G401.6 (cell line): ENCODE measurements at regions not wholly inside any gene's neighbourhood (a gene's known extent, or its start where the extent isn't known, plus 50 kb on each side); places are given as distances from the start of the nearest gene placed in this dataset.
"Not testable (repeated sequence)": the region's sequence is repeated elsewhere in the genome, so short reads cannot be mapped to it uniquely, and the experiment has no call there.

Experiments
- FAIRE-seq: peaks from 2 replicates; lab custom pipeline; 2012; peaks lifted over from hg19 to GRCh38; lab: Jason Lieb, UNC

- FAIRE-seq, result no peak
Observed at GRCh38 chr22:47515384-47516125, 753.1 kb downstream of the TBC1D22A start.

DNA sequence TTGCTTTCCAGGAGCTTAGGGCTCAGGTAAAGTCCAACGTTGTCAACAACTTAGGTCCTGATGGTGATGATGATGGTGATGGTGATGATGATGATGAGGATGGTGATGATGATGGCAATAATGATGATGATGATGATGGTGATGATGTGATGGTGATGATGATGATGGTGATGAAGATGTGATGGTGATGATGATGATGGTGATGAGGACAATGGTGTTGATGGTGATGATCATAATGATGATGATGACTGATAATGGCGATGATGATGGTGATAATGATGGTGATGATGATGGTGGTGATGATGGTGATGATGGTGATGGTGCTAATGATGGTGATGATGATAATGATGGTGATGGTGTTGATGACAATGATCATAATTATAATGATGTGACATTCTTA is 750.2 kb downstream of the TBC1D22A start:
- no peak for FAIRE-seq

GRCh38 chr22:47504962-47505361 is 742.5 kb downstream of the TBC1D22A start:
- FAIRE-seq, result no peak

DNA sequence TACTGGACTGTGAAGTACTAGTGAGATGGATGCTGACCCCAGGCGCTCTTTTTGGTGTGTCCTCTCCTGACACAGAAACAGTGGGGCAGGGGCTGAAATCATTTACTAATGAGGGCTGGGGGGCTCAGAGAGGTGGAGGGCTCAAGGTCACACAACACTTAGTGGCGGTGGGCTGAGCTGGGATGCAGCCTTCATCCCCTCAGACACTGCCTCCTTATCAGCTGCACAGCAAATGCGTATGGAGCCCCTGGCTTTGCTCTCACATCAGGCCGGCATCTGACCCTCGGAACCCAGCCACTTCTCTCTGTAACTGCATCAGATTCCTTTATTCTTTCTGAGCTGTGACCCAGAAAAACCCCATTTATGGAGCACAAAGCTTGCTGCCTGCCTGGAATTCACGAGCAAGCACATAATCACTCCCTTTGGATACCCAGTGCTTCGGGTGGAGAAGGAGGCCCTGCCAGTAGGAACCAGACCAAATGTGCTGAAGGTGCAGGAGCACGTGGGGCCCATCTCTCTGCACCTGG is 736.6 kb downstream of the TBC1D22A start:
- FAIRE-seq, result no peak

DNA sequence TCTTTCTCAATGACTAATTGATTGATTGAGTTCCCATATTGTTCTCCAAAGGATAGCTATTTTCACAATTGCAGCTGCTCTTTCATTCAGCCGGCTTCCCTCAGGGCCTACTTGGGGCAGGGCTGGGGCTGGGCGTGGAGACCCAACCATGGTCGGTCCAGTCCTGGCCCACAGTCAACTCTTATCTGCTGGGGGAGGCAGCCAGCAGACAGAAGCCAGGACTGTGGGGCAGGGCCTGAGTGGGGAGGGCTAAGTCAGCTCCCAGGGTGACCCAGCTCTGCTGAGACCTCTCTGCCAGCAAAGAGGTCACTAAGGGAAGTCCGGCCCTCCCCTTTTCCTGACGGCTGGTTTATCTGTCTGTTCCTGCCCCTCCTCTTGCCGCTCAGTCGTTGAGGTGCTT is 735.2 kb downstream of the TBC1D22A start:
- no peak for FAIRE-seq

DNA sequence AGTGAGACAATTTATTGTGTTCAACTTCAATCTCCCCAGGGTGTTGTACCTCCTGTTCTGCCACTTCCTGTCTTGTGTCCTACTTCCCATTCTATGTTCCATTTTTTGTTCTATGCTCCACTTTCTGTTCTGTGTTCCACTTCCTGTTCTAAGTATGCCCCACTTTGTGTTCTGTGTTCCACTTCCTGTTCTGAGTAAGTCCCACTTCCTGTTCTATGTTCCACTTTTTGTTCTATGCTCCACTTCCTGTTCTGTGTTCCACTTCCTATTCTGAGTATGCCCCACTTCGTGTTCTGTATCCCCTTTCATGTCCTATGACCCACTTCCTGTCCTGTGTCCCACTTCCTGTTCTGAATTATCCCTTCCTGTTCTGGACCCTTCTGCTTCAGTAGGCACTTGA is 732.7 kb downstream of the TBC1D22A start:
- no peak for FAIRE-seq

GRCh38 chr22:47488131-47488530 is 725.7 kb downstream of the TBC1D22A start:
- FAIRE-seq, result not testable (repeated sequence)

DNA sequence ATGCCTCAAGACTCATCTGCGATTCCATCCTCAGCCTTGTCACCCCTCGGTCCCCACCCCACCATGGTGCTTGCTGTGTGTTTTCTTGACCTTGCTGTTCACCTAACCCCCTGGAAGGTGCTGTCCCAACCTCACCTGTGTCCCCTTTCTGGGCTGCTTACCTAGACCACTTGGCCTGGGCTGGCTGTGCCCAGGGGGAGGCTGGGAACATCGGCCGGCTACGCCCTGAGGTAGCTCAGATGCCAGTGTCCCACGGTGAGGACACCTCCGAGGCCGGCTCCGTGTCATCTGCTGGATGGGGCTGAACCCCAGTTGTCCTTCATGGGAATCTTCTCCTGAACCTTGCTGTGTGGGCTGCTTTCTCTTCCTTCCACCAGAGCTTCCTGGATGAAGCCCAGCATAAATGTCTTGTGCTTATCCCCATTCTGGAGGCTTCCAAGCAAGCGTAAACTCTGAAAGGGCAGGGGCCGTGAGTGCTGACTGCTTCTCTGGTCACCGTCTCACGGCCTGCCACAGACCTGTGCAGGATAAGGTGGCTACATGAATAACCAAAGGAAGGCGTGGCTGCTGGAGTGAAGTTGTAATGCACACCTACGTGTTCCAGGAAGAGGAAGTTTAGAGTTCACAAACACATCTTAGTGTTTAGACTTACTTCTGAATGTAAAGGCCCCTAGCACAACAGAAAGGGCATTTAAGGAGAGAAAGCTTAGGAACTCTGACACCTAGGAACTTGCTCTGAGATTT is 724.3 kb downstream of the TBC1D22A start:
- no peak for FAIRE-seq

DNA sequence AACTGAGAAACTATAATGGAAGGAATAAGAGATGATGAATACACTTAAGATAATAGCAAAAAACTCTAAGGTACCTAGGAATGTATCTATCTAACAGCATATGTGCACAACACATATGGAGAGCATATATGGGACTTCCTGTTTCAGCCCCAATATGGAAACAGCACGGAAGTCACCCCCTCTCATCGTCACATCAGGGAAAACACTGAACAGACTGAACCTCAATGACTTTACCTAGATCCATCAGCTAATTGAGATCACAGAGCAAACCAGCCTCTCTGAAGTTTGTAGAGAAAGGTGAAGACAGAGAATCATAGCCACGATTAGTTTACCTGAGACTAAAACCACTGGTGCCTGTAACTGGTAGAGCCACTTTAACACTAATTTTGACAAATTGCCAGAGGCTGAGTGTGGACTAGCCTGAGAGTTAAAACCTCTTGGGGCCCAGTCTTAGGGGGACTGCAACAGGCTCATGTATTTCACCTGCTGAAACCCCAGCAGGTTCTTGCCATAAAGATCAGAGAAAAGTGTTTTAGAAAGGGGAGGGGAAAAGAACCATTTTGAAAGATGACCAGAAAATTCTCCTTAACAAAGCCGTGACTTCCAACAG is 722.6 kb downstream of the TBC1D22A start:
- no peak for FAIRE-seq

- FAIRE-seq, result no peak
Observed at GRCh38 chr22:47476231-47476630, 713.8 kb downstream of the TBC1D22A start.

GRCh38 chr22:47474895-47475294 is 712.4 kb downstream of the TBC1D22A start:
- no peak for FAIRE-seq

DNA sequence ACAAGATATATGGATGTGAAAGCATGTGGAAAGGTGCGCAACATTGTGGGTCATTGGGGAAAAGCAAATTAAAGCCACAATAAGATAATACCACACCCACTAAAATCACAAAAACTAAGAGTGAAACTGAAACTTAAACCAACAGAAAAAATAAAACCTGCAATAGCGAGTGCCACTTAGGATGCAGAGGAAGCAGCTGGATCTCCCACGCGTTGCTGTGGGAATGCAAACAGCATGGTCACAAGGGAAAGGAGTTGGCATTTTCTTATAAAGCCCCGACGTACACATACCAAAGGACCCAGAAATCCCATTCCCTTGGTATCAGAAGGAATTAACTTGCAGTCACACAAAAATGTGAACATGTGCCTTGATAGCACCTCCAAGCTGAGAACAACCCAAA is 712.0 kb downstream of the TBC1D22A start:
- FAIRE-seq, result no peak

DNA sequence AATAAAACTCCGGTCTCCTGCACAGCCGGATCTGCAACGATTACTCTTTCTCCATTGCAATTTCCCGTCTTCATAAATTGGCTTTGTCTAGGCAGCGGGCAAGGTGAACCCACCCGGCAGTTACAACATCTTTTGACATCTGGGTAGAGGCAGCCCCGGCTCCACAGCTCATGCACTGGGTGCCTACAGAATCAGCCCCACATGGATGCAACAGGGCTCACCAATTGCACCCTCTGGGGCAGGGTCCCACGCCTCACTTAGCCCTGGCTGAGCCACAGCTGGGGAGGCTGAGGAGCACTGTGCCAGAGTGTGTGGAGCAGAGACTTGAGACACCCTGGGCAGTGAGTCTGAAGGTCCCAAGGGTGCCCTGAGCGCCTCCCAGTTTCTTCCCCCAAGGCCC is 710.2 kb downstream of the TBC1D22A start:
- no peak for FAIRE-seq

DNA sequence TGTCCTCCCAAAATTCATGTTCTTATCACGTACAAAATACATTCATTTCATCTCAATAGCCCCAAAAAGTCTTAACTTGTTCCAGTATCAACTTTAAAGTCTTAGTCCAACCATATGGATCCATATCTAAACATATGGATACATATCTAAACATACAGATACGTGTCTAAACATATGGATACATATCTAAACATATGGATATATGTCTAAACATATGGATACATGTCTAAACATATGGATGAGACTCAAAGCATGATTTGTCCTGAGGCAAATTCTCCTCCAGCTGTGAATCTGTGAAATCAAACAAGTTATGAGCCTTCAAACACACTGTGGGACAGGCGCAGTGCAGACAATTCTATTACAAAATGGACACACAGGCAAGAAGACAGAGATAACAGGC is 709.0 kb downstream of the TBC1D22A start:
- no peak for FAIRE-seq

GRCh38 chr22:47465809-47466208 is 703.4 kb downstream of the TBC1D22A start:
- FAIRE-seq, result no peak

DNA sequence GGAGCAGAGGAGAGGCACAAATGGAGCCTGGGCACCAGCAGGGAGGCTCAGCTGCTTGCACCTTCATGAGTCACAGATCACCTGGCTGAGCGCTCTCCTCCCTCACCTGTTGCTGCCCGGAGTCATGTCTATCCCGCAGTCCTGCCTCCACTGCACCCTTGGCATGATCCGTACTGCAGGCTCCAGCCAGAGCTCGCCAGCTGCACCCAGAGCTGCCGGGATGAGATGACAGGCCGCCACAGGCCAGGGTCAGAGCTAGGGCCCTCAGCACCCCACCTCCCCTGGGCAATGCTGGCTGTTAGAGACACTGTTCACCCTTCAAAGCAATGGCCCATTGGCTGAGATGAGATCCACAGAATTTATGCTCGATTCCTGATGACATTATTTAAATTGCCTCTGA is 702.8 kb downstream of the TBC1D22A start:
- FAIRE-seq, result no peak

DNA sequence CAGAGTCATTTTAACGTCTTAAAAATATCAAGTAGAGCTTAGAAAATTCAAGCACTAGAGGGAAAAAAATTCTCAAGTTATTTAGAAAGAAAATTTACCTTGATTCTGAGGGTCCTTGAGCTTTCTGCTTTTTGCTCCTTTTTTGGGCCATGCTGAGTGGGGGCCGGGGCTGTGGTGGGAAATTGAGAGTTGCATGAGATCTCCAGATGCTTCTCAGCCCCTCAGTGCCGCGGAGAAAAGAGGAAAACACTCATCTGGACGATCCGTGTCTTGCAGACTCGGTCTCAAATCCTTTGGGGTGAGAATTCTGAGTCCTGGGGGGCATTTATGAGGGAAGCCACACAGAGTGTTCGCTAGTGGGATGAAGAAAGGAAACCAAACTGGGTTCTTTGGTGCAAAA is 700.8 kb downstream of the TBC1D22A start:
- FAIRE-seq, result no peak

GRCh38 chr22:47460861-47461260 is 698.4 kb downstream of the TBC1D22A start:
- FAIRE-seq, result no peak

GRCh38 chr22:47460176-47460575 is 697.7 kb downstream of the TBC1D22A start:
- no peak for FAIRE-seq

DNA sequence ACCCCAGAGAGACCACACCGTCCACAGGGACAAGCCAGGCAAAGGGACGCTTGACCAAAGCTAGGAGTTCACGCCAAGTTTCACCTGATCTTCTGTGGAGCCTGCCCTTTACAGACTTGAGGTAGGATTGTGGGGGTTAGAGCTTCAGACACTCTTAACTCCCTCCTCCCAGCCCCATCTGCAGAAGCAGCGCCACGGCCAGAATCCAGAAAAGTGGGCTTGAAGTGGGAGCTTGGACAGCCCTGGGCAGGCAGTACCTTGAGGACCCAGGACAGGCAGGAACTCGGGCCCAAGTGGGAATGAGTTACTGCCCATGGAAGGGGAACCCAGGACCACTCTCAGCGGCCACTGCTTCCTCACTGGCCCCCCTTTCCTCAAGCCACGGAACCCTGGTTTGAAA is 695.9 kb downstream of the TBC1D22A start:
- no peak for FAIRE-seq

GRCh38 chr22:47457509-47458300 is 695.3 kb downstream of the TBC1D22A start:
- no peak for FAIRE-seq

- FAIRE-seq, result no peak
Observed at GRCh38 chr22:47457021-47457420, 694.6 kb downstream of the TBC1D22A start.
